Type B pancreatic cell (in vitro differentiated cells): ENCODE measurements at regions not wholly inside any gene's neighbourhood (a gene's known extent, or its start where the extent isn't known, plus 50 kb on each side); places are given as distances from the start of the nearest gene placed in this dataset.
"Not testable (repeated sequence)": the region's sequence is repeated elsewhere in the genome, so short reads cannot be mapped to it uniquely, and the experiment has no call there.

Experiments
- DNase-seq: peaks from one replicate; pipeline ENCODE4 v3.0.0; 2021; ENCODE audit warnings: mixed read lengths; ENCODE audit not compliant: unreplicated experiment; ENCODE audit errors: extremely low spot score
- H3K27ac Mint-ChIP-seq: 2 replicates; pipeline ENCODE4 v1.8.0; 2021; ENCODE audit warnings: mild to moderate bottlenecking, mixed read lengths
- H3K27me3 Mint-ChIP-seq: 2 replicates; pipeline ENCODE4 v1.8.0; 2021; ENCODE audit warnings: mixed read lengths
- H3K36me3 Mint-ChIP-seq: 2 replicates; pipeline ENCODE4 v1.8.0; 2021; ENCODE audit warnings: mixed read lengths
- H3K4me1 Mint-ChIP-seq: one replicate; pipeline ENCODE4 v1.8.0; 2021; ENCODE audit warnings: mixed read lengths; ENCODE audit not compliant: unreplicated experiment
- H3K4me3 Mint-ChIP-seq: 2 replicates; pipeline ENCODE4 v1.8.0; 2021; ENCODE audit warnings: mild to moderate bottlenecking, mixed read lengths
- H3K9me3 Mint-ChIP-seq: 2 replicates; pipeline ENCODE4 v1.8.0; 2021; ENCODE audit warnings: mixed read lengths
- CTCF ChIP-seq: fragments of 200-600 bp; sonication (generic); conservative IDR thresholded peaks from 2 replicates; pipeline ENCODE4 v1.5.0; 2021; ENCODE audit warnings: antibody characterized with exemption, mild to moderate bottlenecking

- H3K27ac Mint-ChIP-seq = no peak overlapping the region
- H3K36me3 Mint-ChIP-seq = no peaks in the 10 kb centered on the region
- H3K27me3 Mint-ChIP-seq = peaks cover 3% of the 10 kb centered on the region
- TF ChIP-seq CTCF = no peak
- DNase-seq = no peak
- no peaks in the 10 kb centered on the region for H3K4me1 Mint-ChIP-seq
- no peaks in the 10 kb centered on the region for H3K9me3 Mint-ChIP-seq
- no peak overlapping the region for H3K4me3 Mint-ChIP-seq
Observed at GRCh38 chr5:108503986-108504385, 122.1 kb upstream of the FBXL17 start.

- H3K9me3 Mint-ChIP-seq, DNase-seq, H3K27me3 Mint-ChIP-seq, H3K4me3 Mint-ChIP-seq, H3K36me3 Mint-ChIP-seq, H3K4me1 Mint-ChIP-seq, H3K27ac Mint-ChIP-seq: not testable (repeated sequence)
Observed at GRCh38 chr5:108495615-108496014, 113.7 kb upstream of the FBXL17 start.

GRCh38 chr5:108487951-108488350 is 106.1 kb upstream of the FBXL17 start:
- H3K36me3 Mint-ChIP-seq = no peaks in the 10 kb centered on the region
- no peak for DNase-seq
- no peak for TF ChIP-seq CTCF
- H3K27me3 Mint-ChIP-seq = no peaks in the 10 kb centered on the region
- no peaks in the 10 kb centered on the region for H3K9me3 Mint-ChIP-seq
- no peak overlapping the region for H3K27ac Mint-ChIP-seq
- no peaks in the 10 kb centered on the region for H3K4me1 Mint-ChIP-seq
- H3K4me3 Mint-ChIP-seq = no peak overlapping the region

- Mint-ChIP-seq H3K27me3 (peaks cover 9% of the 10 kb centered on the region), H3K36me3 (no peaks in the 10 kb centered on the region), H3K9me3 (no peaks in the 10 kb centered on the region), H3K4me1 (peaks cover 5% of the 10 kb centered on the region), H3K4me3 (no peak overlapping the region), H3K27ac (no peak overlapping the region)
- no peak for DNase-seq
- TF ChIP-seq CTCF = no peak
Observed at GRCh38 chr5:108484035-108484434, 102.1 kb upstream of the FBXL17 start.

- Mint-ChIP-seq H3K36me3 (no peaks in the 10 kb centered on the region), H3K4me1 (peaks cover 5% of the 10 kb centered on the region), H3K27ac (no peak overlapping the region), H3K27me3 (peaks cover 9% of the 10 kb centered on the region), H3K9me3 (no peaks in the 10 kb centered on the region), H3K4me3 (no peak overlapping the region)
- TF ChIP-seq CTCF = peak; percentile 68
- DNase-seq = no peak
Observed at GRCh38 chr5:108481355-108481931, 99.5 kb upstream of the FBXL17 start.

GRCh38 chr5:108472237-108472636 is 90.3 kb upstream of the FBXL17 start:
- DNase-seq = no peak
- Mint-ChIP-seq H3K27ac (no peak overlapping the region), H3K36me3 (no peaks in the 10 kb centered on the region), H3K27me3 (peaks cover 6% of the 10 kb centered on the region), H3K9me3 (no peaks in the 10 kb centered on the region), H3K4me3 (no peak overlapping the region), H3K4me1 (no peaks in the 10 kb centered on the region)
- no peak for TF ChIP-seq CTCF
